Neural cell (in vitro differentiated cells): ENCODE measurements at regions not wholly inside any gene's neighbourhood (a gene's known extent, or its start where the extent isn't known, plus 50 kb on each side); places are given as distances from the start of the nearest gene placed in this dataset.

Source experiments
- H2AFZ ChIP-seq: fragments of 200-600, 300-800 bp; sonication (generic), shearing (Covaris generic); 2 replicates; pipeline ENCODE4 v1.6.0; 2014; ENCODE audit warnings: low read depth, mild to moderate bottlenecking, antibody characterized with exemption, low read length, moderate library complexity
- H3F3A ChIP-seq: fragments of 200-600 bp; shearing (Covaris generic); 2 replicates; pipeline ENCODE4 v1.6.1; 2016; ENCODE audit warnings: mild to moderate bottlenecking, moderate library complexity, mixed read lengths, antibody characterized with exemption, low read length; ENCODE audit not compliant: insufficient read depth, poor library complexity, severe bottlenecking
- H3K27ac ChIP-seq: fragments of 200-600, 300-800 bp; sonication (generic), shearing (Covaris generic); 2 replicates; pipeline ENCODE4 v1.5.1; 2014; ENCODE audit warnings: mild to moderate bottlenecking, low read length, moderate library complexity
- H3K27me3 ChIP-seq: fragments of 300-800, 200-600 bp; sonication (generic), shearing (Covaris generic); 2 replicates; pipeline ENCODE4 v1.6.0; 2014; ENCODE audit warnings: mild to moderate bottlenecking, low read depth, low read length, moderate library complexity; ENCODE audit not compliant: insufficient read depth
- H3K36me3 ChIP-seq: fragments of 300-800, 200-600 bp; sonication (generic), shearing (Covaris generic); 2 replicates; pipeline ENCODE4 v1.5.1; 2014; ENCODE audit warnings: mild to moderate bottlenecking, antibody characterized with exemption, low read length, moderate library complexity; ENCODE audit not compliant: insufficient read depth
- H3K4me2 ChIP-seq: fragments of 300-800, 200-600 bp; sonication (generic), shearing (Covaris generic); 2 replicates; pipeline ENCODE4 v1.6.0; 2014; ENCODE audit warnings: mild to moderate bottlenecking, low read length
- H3K4me3 ChIP-seq: fragments of 300-800, 200-600 bp; sonication (generic), shearing (Covaris generic); 2 replicates; pipeline ENCODE4 v1.5.1; 2014; ENCODE audit warnings: mild to moderate bottlenecking, low read length, moderate library complexity
- H3K79me2 ChIP-seq: fragments of 200-600 bp; shearing (Covaris generic); replicated peaks from 2 replicates; pipeline ENCODE4 v1.6.0; 2014; ENCODE audit warnings: mild to moderate bottlenecking, low read length, moderate library complexity; ENCODE audit not compliant: insufficient read depth
- H3K9ac ChIP-seq: fragments of 300-800, 200-600 bp; sonication (generic), shearing (Covaris generic); 2 replicates; pipeline ENCODE4 v1.6.1; 2016; ENCODE audit warnings: mild to moderate bottlenecking, low read length, mixed read lengths
- H3K9me2 ChIP-seq: fragments of 200-600 bp; shearing (Covaris generic); 2 replicates; pipeline ENCODE4 v1.6.1; 2016; ENCODE audit warnings: mild to moderate bottlenecking, low read length, mixed read lengths; ENCODE audit not compliant: insufficient read depth
- H3K9me3 ChIP-seq: fragments of 200-600, 300-800 bp; sonication (generic), shearing (Covaris generic); 2 replicates; pipeline ENCODE4 v1.6.1; 2016; ENCODE audit warnings: mild to moderate bottlenecking, mixed run types, low read length, moderate library complexity, mixed read lengths
- H4K20me1 ChIP-seq: fragments of 200-600 bp; shearing (Covaris generic); 2 replicates; pipeline ENCODE4 v1.6.1; 2016; ENCODE audit warnings: mild to moderate bottlenecking, mixed run types; ENCODE audit not compliant: insufficient read depth
- CTCF ChIP-seq: fragments of 450-650 bp; IDR thresholded peaks from 2 replicates; pipeline ENCODE4 v1.5.1; 2014; ENCODE audit warnings: antibody characterized with exemption, mild to moderate bottlenecking, moderate library complexity; ENCODE audit not compliant: poor library complexity, severe bottlenecking
- EP300 ChIP-seq: fragments of 450-650 bp; conservative IDR thresholded peaks from 2 replicates; pipeline ENCODE4 v1.6.1; 2014; ENCODE audit warnings: antibody characterized with exemption, mild to moderate bottlenecking, moderate library complexity; ENCODE audit not compliant: poor library complexity, severe bottlenecking
- EZH2 ChIP-seq: fragments of 200-600, 300-800 bp; shearing (Covaris generic), sonication (generic); IDR thresholded peaks from 2 replicates; pipeline ENCODE4 v1.6.1; 2014; ENCODE audit warnings: antibody characterized with exemption, low read length, borderline replicate concordance, mild to moderate bottlenecking; ENCODE audit not compliant: insufficient read depth, poor library complexity, severe bottlenecking
- POLR2AphosphoS5 ChIP-seq: IDR thresholded peaks from 2 replicates; pipeline ENCODE4 v1.6.1; 2012
- RAD21 ChIP-seq: fragments of 450-650 bp; conservative IDR thresholded peaks from 2 replicates; pipeline ENCODE4 v1.6.1; 2014; ENCODE audit warnings: antibody characterized with exemption, mild to moderate bottlenecking, moderate library complexity
- REST ChIP-seq: IDR thresholded peaks from 2 replicates; pipeline ENCODE4 v1.6.1; 2012; ENCODE audit warnings: borderline replicate concordance
- SMC3 ChIP-seq: fragments of 450-650 bp; conservative IDR thresholded peaks from 2 replicates; pipeline ENCODE4 v1.6.1; 2014; ENCODE audit warnings: antibody characterized with exemption, mild to moderate bottlenecking, moderate library complexity; ENCODE audit not compliant: poor library complexity
- TAF1 ChIP-seq: IDR thresholded peaks from 2 replicates; pipeline ENCODE4 v1.6.1; 2012; ENCODE audit warnings: low read depth

GRCh38 chr4:32858971-32859370 is 2138.8 kb downstream of the PCDH7 start:
- Histone ChIP-seq H3K4me2 (no peak overlapping the region), H3K9ac (no peak overlapping the region), H2AFZ (no peak overlapping the region), H3F3A (no peaks in the 10 kb centered on the region), H3K36me3 (no peaks in the 10 kb centered on the region), H4K20me1 (no peaks in the 10 kb centered on the region), H3K9me2 (no peaks in the 10 kb centered on the region), H3K27me3 (no peaks in the 10 kb centered on the region), H3K4me3 (no peak overlapping the region), H3K9me3 (no peaks in the 10 kb centered on the region), H3K79me2 (no peaks in the 10 kb centered on the region), H3K27ac (no peak overlapping the region)
- TF ChIP-seq POLR2AphosphoS5 (no peak), TAF1 (no peak), CTCF (no peak), REST (no peak)

GRCh38 chr4:32864713-32865351 is 2144.7 kb downstream of the PCDH7 start:
- no peaks in the 10 kb centered on the region for H3K9me3 ChIP-seq
- TF ChIP-seq TAF1 (no peak), EP300 (no peak), SMC3 (no peak), RAD21 (no peak), REST (no peak), CTCF (no peak), EZH2 (no peak)
- no peak overlapping the region for H3K27ac ChIP-seq
- H3K27me3 ChIP-seq: no peaks in the 10 kb centered on the region
- H2AFZ ChIP-seq: no peak overlapping the region
- H3K4me3 ChIP-seq: no peak overlapping the region
- no peak overlapping the region for H3K9ac ChIP-seq
- H3K36me3 ChIP-seq: no peaks in the 10 kb centered on the region
- H3K4me2 ChIP-seq: no peak overlapping the region
- no peaks in the 10 kb centered on the region for H3K79me2 ChIP-seq
- no peaks in the 10 kb centered on the region for H3F3A ChIP-seq
- no peaks in the 10 kb centered on the region for H3K9me2 ChIP-seq
- H4K20me1 ChIP-seq: no peaks in the 10 kb centered on the region
